Stimulated activated CD8-positive, alpha-beta memory T cell treated with anti-CD3 and anti-CD28 coated beads, Interleukin-15, amount 100 ng/mL, for 1 hour (primary cell): ENCODE measurements at regions not wholly inside any gene's neighbourhood (a gene's known extent, or its start where the extent isn't known, plus 50 kb on each side); places are given as distances from the start of the nearest gene placed in this dataset.

ENCODE experiments used
- DNase-seq: peaks from one replicate; pipeline ENCODE4 v3.0.0-alpha.2; 2020; ENCODE audit warnings: low read depth

DNA sequence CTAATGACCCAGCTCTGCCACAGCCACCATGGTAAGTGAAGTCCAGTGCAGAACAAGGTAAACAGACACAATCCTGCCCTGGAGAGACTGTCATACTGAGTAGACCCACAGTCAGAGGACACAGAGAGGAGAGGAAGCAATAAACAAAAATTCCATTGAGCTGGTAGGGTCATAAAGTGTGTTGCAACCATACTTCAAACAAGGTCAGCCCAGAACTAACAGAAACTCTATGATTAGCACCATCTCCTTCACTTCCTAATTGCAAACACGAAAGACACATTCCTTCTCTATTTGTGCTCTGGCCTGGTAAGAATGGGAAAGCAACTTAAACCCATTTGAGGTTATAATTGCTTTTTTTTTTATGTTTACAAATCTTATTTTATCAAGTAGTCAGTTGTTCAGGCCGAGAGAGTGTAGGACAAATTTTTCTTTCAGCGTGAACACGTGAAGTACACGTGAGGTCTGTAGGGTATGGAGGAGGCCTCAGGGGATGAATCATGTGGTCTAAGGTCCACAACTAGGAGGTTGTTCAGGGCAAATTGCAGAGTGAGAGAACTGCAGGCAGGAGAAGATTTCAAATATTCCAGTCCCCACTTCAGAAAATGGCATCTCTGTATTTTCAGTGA lies 71.4 kb upstream of the GLS start:
- DNase-seq: no peak

DNA sequence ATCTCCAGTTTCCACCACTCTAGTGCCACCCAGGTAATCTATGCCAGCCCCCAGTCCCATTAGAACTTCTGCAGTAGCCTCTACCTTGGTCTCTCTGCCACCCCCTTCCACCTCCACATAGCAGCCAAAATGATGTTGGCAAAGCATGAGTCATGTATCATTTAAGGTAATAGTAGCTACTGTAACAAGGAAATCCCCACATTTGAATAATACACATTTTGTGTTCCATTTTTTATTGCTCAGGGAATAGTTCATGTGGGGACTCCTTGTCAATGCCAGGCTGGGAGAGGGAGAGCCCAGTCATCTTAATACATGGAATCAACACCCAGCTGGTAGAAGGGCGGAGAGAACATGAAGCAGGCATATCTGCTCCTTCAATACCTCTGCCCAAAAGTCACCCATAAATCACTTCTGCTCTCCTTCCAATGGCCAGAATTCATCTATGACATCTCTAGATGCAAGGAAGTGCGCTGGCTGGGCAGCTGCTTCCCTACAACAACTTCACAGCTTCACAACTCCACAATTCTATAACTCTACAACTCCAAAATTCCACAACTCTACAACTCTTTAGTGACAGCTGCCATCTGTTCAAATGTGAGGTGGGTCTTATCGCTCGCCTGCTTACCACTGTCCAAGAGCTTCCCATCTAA lies 70.6 kb upstream of the GLS start:
- no peak for DNase-seq

DNA sequence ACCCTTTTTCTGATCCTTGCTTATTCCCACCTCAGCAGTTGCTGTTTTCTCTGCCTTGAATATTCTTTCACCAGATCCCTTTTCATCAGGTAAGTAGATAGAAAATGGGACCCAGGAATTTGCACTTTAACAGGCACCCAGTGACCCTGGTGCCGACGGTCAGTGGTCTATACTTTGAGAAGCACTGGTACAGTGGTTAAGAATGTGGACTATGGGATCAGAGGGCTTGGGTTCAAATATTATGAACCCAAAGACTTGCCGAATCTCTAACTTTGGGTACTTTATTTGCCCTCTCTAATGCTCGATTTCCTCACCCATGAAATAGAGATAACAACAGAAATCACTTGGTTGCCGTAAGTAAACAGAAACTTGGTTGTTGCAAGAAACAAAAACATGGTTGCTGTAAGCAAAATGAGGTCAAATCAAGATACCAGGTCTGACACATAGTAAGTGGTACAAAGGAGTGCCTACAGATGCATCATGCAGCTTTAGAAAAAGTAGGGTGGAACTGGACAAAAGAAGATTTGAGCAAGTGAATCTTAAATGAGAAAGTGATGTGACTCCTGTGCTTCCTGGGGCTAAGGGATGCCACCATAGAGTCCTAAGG lies 69.5 kb upstream of the GLS start:
- DNase-seq: no peak

DNA sequence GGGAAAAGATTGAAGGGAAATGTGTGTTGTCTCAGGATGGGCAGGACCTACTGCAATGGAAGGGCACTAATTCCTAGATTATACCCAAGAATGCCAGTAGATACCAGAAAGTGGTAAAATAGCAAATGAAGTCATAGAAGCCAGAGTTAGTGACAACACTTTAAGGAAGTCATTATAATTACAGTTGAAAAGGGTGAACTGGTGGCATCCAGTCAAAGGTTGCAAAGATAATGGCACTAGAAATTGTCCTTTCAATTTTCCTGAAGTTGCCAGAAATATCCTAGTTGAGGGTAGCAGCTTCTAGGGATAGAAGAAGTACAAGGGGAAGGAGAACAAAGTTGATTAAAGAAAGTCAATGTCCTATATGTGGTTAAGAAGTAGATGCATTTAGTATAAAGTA lies 68.8 kb upstream of the GLS start:
- no peak for DNase-seq

DNA sequence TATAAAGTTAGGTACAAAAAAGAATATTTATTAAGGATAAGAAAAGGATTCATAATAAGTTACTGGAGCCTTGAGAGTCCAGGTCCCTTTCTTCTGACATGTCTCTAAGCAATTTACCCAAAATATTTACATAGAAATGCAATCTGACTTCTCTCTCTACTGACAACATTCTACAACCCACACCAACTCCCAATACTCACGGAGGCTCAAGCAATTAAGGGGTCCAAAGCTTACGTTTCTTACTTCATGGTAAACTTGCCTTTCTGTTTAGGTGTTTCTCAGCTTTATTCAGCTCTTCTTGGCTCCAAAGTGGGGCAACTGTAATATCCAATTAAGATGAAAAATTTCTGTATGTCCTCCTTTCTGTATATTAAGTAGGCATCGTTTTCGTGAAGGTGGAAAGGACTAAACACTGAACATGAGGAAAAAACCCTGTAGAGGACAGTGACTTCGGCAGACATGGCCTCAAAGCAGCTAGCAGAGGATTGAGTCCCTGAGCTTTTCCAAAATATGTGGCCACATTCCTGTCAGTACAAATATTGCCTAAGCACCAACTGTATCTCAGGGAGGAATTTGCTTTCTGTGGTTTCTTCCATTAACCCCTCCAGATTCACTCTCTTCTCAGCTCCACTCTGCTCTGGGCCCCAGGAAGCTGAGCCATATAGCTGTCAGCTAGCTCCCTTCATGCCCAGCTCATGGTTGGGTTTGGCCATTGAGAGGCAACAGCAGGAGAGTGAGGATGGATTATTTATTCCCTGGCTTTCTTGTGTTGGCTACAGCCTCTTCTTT lies 67.9 kb upstream of the GLS start:
- DNase-seq: no peak

DNA sequence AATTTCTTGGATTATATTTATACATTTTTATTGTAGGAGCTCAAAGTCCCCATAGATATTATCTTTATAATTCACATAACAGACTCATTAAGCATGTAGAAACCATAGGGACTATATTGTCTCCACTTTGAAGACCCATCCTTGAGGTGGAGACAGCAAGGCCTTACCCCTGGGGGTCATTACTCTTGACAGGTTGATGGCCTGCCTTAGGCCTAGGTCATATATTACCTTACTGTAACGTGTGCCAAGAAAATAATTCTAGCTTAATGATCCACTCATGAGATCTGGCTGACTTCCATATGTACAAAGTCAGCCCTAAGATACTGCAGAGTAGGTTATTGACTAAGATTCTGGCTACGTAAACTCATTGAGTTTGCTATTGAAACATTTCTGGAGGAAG lies 65.4 kb upstream of the GLS start:
- DNase-seq: no peak

DNA sequence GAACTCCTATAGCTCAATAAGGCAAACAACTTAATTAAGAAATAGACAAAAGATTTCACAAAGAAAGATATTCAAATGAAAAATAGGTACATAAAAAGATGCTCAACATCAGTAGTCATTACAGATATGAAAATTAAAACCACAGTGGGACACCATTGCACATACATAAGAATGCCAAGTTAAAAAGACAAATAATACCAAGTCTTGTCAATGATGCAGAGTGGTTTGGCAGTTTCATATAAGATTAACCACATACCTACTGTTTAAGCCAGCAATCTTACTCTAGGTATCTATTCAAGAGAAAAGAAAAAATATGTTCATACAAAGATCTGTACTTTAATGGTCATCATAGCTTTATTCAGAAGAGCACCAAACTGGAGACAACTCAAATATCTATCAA lies 63.5 kb upstream of the GLS start:
- no peak for DNase-seq

DNA sequence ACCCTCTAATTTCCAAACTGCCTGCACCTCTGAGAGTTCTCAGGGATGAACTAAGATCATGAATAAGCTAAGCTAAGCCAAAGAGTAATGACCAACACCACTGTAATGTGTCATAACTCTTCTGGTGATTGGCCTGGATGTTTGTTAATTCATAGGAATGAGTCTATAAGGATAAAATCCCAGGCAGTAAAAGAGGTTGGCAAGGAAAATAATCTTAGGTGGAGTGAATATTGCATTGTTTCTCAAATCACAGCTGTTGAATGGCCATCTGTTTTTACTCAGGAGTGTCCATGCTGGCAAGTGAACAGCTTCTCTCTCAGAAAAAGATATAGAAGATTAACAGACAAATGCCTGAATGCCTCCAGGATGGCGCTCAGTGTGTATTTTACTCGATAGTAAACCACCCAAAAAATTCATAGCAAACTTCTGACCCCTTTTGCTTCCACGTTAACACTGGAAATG lies 60.8 kb upstream of the GLS start:
- DNase-seq: no peak

DNA sequence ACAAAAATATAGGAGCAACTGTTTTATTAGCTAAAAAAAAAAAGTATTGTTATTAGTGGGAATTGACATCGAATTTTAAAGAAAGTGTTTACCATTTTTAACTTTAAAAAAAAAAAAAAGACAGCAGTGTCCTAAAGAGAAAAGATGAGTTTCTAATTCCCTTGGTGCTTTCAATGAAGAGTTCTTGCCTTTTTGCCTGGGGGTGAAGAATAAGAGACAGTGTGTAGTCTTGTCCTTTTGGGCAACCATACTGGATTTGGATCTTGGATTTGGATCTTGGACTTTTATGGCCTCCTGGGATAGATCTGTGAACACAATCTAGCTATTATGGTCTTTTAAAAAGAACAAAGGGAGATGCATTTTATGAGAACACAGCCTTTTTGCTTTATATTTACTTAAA lies 60.2 kb upstream of the GLS start:
- DNase-seq: no peak

DNA sequence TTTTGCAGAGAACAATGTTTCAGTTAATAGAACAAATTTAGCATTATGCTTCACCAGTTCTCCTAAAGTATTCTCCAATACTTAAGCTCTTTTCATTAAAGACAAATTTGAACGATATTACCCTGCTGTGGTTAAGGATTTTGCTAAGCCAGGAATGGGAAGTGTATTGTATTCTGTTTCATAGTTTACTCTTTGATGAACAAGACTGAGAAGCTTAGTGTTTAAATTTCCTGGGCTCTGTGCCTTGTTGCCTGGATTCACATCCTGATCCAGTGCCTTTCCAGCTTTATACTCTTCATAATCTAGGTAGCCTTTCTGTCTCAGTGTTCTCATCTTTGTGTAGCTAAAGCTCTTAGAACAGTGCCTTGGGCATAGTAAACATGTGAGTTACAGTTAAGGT lies 58.6 kb upstream of the GLS start:
- DNase-seq: no peak

DNA sequence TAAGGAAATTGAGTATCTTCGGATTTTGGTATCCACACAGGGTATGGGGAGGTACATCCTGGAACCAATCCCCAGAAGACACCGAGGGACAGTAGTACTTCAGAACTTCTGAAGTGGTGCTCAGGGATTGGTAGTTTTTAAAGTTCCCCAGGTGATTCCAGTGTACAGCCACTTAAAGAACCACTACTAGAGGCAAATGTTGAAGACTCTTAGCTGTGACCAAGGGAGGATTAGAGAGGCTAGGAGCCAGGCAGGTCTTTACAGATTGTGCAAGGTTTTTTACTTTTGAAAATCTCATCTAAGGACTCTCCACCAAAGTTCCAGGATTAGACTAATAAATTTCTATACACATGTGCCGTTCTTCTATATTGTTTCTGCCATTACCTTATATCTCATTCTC lies 52.9 kb upstream of the GLS start:
- DNase-seq: no peak

DNA sequence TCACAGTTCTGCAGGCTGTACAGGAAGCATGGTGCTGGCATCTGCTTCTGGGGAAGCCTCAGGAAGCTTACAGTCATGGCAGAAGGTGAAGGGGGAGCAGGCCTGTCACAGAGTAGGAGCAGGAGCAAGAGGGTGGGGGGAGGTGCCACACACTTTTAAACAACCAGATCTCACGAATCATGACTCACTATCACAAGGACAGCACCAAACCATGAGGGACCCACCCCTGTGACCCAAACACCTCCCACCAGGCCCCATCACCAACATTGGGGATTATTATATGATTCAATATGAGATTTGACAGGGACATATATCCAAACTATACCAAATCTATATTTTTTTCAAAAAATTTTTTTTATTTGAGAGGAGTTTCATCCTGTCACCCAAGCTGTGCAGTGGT lies 51.0 kb upstream of the GLS start:
- no peak for DNase-seq
